Neural cell (in vitro differentiated cells): ENCODE measurements at regions not wholly inside any gene's neighbourhood (a gene's known extent, or its start where the extent isn't known, plus 50 kb on each side); places are given as distances from the start of the nearest gene placed in this dataset.

ENCODE experiments used
- CTCF ChIP-seq: fragments of 450-650 bp; IDR thresholded peaks from 2 replicates; pipeline ENCODE4 v1.5.1; 2014; ENCODE audit warnings: antibody characterized with exemption, mild to moderate bottlenecking, moderate library complexity; ENCODE audit not compliant: poor library complexity, severe bottlenecking
- EP300 ChIP-seq: fragments of 450-650 bp; conservative IDR thresholded peaks from 2 replicates; pipeline ENCODE4 v1.6.1; 2014; ENCODE audit warnings: antibody characterized with exemption, mild to moderate bottlenecking, moderate library complexity; ENCODE audit not compliant: poor library complexity, severe bottlenecking
- EZH2 ChIP-seq: fragments of 200-600, 300-800 bp; shearing (Covaris generic), sonication (generic); IDR thresholded peaks from 2 replicates; pipeline ENCODE4 v1.6.1; 2014; ENCODE audit warnings: antibody characterized with exemption, low read length, borderline replicate concordance, mild to moderate bottlenecking; ENCODE audit not compliant: insufficient read depth, poor library complexity, severe bottlenecking
- MXI1 ChIP-seq: fragments of 450-650 bp; conservative IDR thresholded peaks from 2 replicates; pipeline ENCODE4 v1.6.1; 2014; ENCODE audit warnings: antibody characterized with exemption, mild to moderate bottlenecking; ENCODE audit not compliant: poor library complexity, severe bottlenecking
- POLR2AphosphoS5 ChIP-seq: IDR thresholded peaks from 2 replicates; pipeline ENCODE4 v1.6.1; 2012
- RAD21 ChIP-seq: fragments of 450-650 bp; conservative IDR thresholded peaks from 2 replicates; pipeline ENCODE4 v1.6.1; 2014; ENCODE audit warnings: antibody characterized with exemption, mild to moderate bottlenecking, moderate library complexity
- REST ChIP-seq: IDR thresholded peaks from 2 replicates; pipeline ENCODE4 v1.6.1; 2012; ENCODE audit warnings: borderline replicate concordance
- SMC3 ChIP-seq: fragments of 450-650 bp; conservative IDR thresholded peaks from 2 replicates; pipeline ENCODE4 v1.6.1; 2014; ENCODE audit warnings: antibody characterized with exemption, mild to moderate bottlenecking, moderate library complexity; ENCODE audit not compliant: poor library complexity
- TAF1 ChIP-seq: IDR thresholded peaks from 2 replicates; pipeline ENCODE4 v1.6.1; 2012; ENCODE audit warnings: low read depth

- TF ChIP-seq EZH2 (no peak), CTCF (no peak), RAD21 (no peak), POLR2AphosphoS5 (no peak), EP300 (no peak), TAF1 (no peak), REST (no peak), MXI1 (no peak), SMC3 (no peak)
These were observed 366.6 kb upstream of the FIGN start for GRCh38 chr2:164102366-164102765.
